Right cardiac atrium (tissue), 5 donors: ENCODE measurements at regions not wholly inside any gene's neighbourhood (a gene's known extent, or its start where the extent isn't known, plus 50 kb on each side); places are given as distances from the start of the nearest gene placed in this dataset.
"Not testable (repeated sequence)": the region's sequence is repeated elsewhere in the genome, so short reads cannot be mapped to it uniquely, and the experiment has no call there.

Experiments used
- ATAC-seq, 2 donors: fragments of 200-7000 bp; cut with Tn5 transposase; one replicate each; pipeline versions ENCODE4 v1.8.0 to v1.9.1; 2020; ENCODE audit warnings: moderate library complexity in 2 of 2, mild to moderate bottlenecking in 1 of 2
- DNase-seq, 3 donors: peaks; one replicate each; pipeline ENCODE4 v3.0.0-alpha.2; 2020
- H3K27ac ChIP-seq: one replicate; pipeline ENCODE4 v1.5.1; 2013; ENCODE audit warnings: mild to moderate bottlenecking, low read length, control low read depth, moderate library complexity
- H3K27me3 ChIP-seq: one replicate; pipeline ENCODE4 v1.6.1; 2013; ENCODE audit not compliant: control insufficient read depth, insufficient read depth
- H3K4me1 ChIP-seq: one replicate; pipeline ENCODE4 v1.6.1; 2013; ENCODE audit warnings: low read length; ENCODE audit not compliant: control insufficient read depth, insufficient read depth
- H3K4me3 ChIP-seq: one replicate; pipeline ENCODE4 v1.5.1; 2013; ENCODE audit warnings: low read length, control low read depth
- H3K9me3 ChIP-seq: one replicate; pipeline ENCODE4 v1.6.1; 2013; ENCODE audit warnings: low read length; ENCODE audit not compliant: control insufficient read depth
- WGBS: extraction: QIAGEN DNeasy Blood & Tissue Kit; methylation state at CpG from one replicate; pipeline ENCODE4 v1.1.7; 2013; 5-methylcytosine and 5-hydroxymethylcytosine counted together
- intact Hi-C, 4 donors: fragments of 100-400 bp; cut with DNase I; formaldehyde crosslinking; loops; one replicate each; pipeline versions ENCODE4 v1.11.0 to v1.14.0; 2022 to 2023
- donor health status: healthy with polysubstance abuse.
- donor health status: DM: no; HTN: yes; CAD: no.
- donor health status: DM: no; HTN: no; CAD: no.
- donor health status: DM: no; HTN: yes; CAD: no; lungs with severe emphysema.
- donor health status: DM: yes; HTN: yes; CAD: no.

GRCh38 chr22:19603346-19603745 is 79.1 kb upstream of the CLDN5 start:
- intact Hi-C loops, H3K9me3 ChIP-seq, ATAC-seq, H3K27me3 ChIP-seq, H3K4me1 ChIP-seq, H3K4me3 ChIP-seq, H3K27ac ChIP-seq, DNase-seq: not testable (repeated sequence)
- 79% methylated on average over 4 of the region's 4 CpGs for WGBS

GRCh38 chr22:19603767-19604166 is 79.6 kb upstream of the CLDN5 start:
- no peak overlapping the region for H3K27ac ChIP-seq
- DNase-seq (no peak), ATAC-seq (no peak)
- 96% methylated on average over 3 of the region's 3 CpGs for WGBS
- no peaks in the 10 kb centered on the region for H3K9me3 ChIP-seq
- H3K4me3 ChIP-seq: no peak overlapping the region
- intact Hi-C loops: no loop called here
- H3K4me1 ChIP-seq: no peaks in the 10 kb centered on the region
- no peaks in the 10 kb centered on the region for H3K27me3 ChIP-seq

GRCh38 chr22:19604711-19605268 is 80.6 kb upstream of the CLDN5 start:
- DNase-seq (no peak), ATAC-seq (peak in 1 of 2 donors; percentile 16)
- no peaks in the 10 kb centered on the region for H3K9me3 ChIP-seq
- intact Hi-C loops: no loop called here
- no peak overlapping the region for H3K27ac ChIP-seq
- no peak overlapping the region for H3K4me3 ChIP-seq
- H3K4me1 ChIP-seq: no peaks in the 10 kb centered on the region
- H3K27me3 ChIP-seq: no peaks in the 10 kb centered on the region
- WGBS: 35% methylated on average over 9 of the region's 9 CpGs

GRCh38 chr22:19605508-19606331 is 81.5 kb upstream of the CLDN5 start:
- Histone ChIP-seq H3K4me1 (no peaks in the 10 kb centered on the region), H3K27me3 (no peaks in the 10 kb centered on the region), H3K9me3 (no peaks in the 10 kb centered on the region), H3K4me3 (no peak overlapping the region), H3K27ac (no peak overlapping the region)
- WGBS: 74% methylated on average over 28 of the region's 28 CpGs
- intact Hi-C loops: no loop called here
- DNase-seq (no peak), ATAC-seq (peak; percentile 19 to 26)

GRCh38 chr22:19606332-19607191 is 82.4 kb upstream of the CLDN5 start:
- intact Hi-C loops: no loop called here
- ATAC-seq (no peak), DNase-seq (no peak)
- Histone ChIP-seq H3K27ac (no peak overlapping the region), H3K27me3 (no peaks in the 10 kb centered on the region), H3K4me3 (no peak overlapping the region), H3K9me3 (no peaks in the 10 kb centered on the region), H3K4me1 (no peaks in the 10 kb centered on the region)
- WGBS: 83% methylated on average over 16 of the region's 16 CpGs

GRCh38 chr22:19607192-19608002 is 83.2 kb upstream of the CLDN5 start:
- no peak overlapping the region for H3K27ac ChIP-seq
- 39% methylated on average over 25 of the region's 25 CpGs for WGBS
- H3K4me3 ChIP-seq: no peak overlapping the region
- DNase-seq: no peak
- intact Hi-C loops: no loop called here
- no peaks in the 10 kb centered on the region for H3K4me1 ChIP-seq
- no peaks in the 10 kb centered on the region for H3K27me3 ChIP-seq
- peak in 1 of 2 donors; percentile 39 for ATAC-seq
- no peaks in the 10 kb centered on the region for H3K9me3 ChIP-seq

- H3K27ac ChIP-seq: no peak overlapping the region
- no peak for ATAC-seq
- H3K4me1 ChIP-seq: no peaks in the 10 kb centered on the region
- H3K9me3 ChIP-seq: no peaks in the 10 kb centered on the region
- no peak for DNase-seq
- intact Hi-C loops: no loop called here
- H3K27me3 ChIP-seq: no peaks in the 10 kb centered on the region
- 74% methylated on average over 11 of the region's 11 CpGs for WGBS
- no peak overlapping the region for H3K4me3 ChIP-seq
Observed at GRCh38 chr22:19608003-19608690, 83.9 kb upstream of the CLDN5 start.

GRCh38 chr22:19609753-19610152 is 85.5 kb upstream of the CLDN5 start:
- ATAC-seq, H3K4me1 ChIP-seq, DNase-seq, H3K27ac ChIP-seq, intact Hi-C loops, H3K9me3 ChIP-seq, H3K27me3 ChIP-seq, H3K4me3 ChIP-seq: not testable (repeated sequence)
- WGBS: 85% methylated on average over 8 of the region's 8 CpGs

- H3K4me1 ChIP-seq: no peaks in the 10 kb centered on the region
- no peak for DNase-seq
- intact Hi-C loops: no loop called here
- no peaks in the 10 kb centered on the region for H3K9me3 ChIP-seq
- H3K27me3 ChIP-seq: no peaks in the 10 kb centered on the region
- no peak for ATAC-seq
- 58% methylated on average over 14 of the region's 14 CpGs for WGBS
- no peak overlapping the region for H3K27ac ChIP-seq
- H3K4me3 ChIP-seq: no peak overlapping the region
Observed at GRCh38 chr22:19610518-19611253, 86.5 kb upstream of the CLDN5 start.

GRCh38 chr22:19611590-19611989 is 87.4 kb upstream of the CLDN5 start:
- Histone ChIP-seq H3K4me3 (no peak overlapping the region), H3K9me3 (no peaks in the 10 kb centered on the region), H3K4me1 (no peaks in the 10 kb centered on the region), H3K27me3 (no peaks in the 10 kb centered on the region), H3K27ac (no peak overlapping the region)
- WGBS: 93% methylated on average over 16 of the region's 16 CpGs
- ATAC-seq (no peak), DNase-seq (no peak)
- intact Hi-C loops: no loop called here
